ENCODE measurements at regions not wholly inside any gene's neighbourhood (a gene's known extent, or its start where the extent isn't known, plus 50 kb on each side); places are given as distances from the start of the nearest gene placed in this dataset.

DNA sequence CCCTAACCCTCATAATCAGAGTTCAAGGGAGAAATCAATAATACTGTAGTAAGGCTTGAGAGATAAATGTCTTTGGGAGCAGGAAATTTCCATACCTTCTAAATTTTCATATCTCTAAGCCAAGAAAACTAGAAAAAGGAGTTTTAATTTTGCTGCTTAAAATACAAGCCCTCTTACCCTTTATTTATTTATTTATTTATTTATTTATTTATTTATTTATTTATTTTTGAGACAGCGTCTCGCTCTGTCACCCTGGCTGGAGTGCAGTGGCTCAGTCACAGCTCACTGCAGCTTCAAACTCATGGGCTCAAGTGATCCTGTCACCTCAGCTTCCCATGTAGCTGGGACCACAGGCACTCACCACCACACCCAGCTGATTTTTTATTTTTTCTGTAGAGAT, 69.0 kb upstream of the GNAO1 start (continued):
- TF ChIP-seq ZNF317 (CRISPR knock-in tag; IDR thresholded peaks at IDR 0.05; ENCODE audit: borderline replicate concordance, low read depth) (no peak), SMAD3 (CRISPR knock-in tag; IDR thresholded peaks at IDR 0.05; ENCODE audit: borderline replicate concordance) (no peak), KAT7 (CRISPR knock-in tag; IDR thresholded peaks at IDR 0.05; ENCODE audit: borderline replicate concordance) (no peak)
- TF ChIP-seq, protein P1, sequence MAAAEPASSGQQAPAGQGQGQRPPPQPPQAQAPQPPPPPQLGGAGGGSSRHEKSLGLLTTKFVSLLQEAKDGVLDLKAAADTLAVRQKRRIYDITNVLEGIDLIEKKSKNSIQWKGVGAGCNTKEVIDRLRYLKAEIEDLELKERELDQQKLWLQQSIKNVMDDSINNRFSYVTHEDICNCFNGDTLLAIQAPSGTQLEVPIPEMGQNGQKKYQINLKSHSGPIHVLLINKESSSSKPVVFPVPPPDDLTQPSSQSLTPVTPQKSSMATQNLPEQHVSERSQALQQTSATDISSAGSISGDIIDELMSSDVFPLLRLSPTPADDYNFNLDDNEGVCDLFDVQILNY (CRISPR knock-in tag; IDR thresholded peaks at IDR 0.05), result no peak

- POLR2A ChIA-PET, result no interaction called here
- Mint-ChIP-seq H3K9me3 (no peaks in the 10 kb centered on the region), H3K4me1 (peaks cover 16% of the 10 kb centered on the region), H3K27me3 (ENCODE audit: low read depth) (no peaks in the 10 kb centered on the region; the same call in 1 of the 2 replicates), H3K4me3 (no peak overlapping the region), H3K36me3 (no peaks in the 10 kb centered on the region), H3K27ac (no peak overlapping the region)
- CTCF ChIA-PET, result no interaction called here
- no peak for DNase-seq (ENCODE audit: low spot score)
- no peak for ATAC-seq
- TF ChIP-seq ZNF121 (CRISPR knock-in tag; IDR thresholded peaks at IDR 0.05) (no peak), ATF2 (CRISPR knock-in tag; IDR thresholded peaks at IDR 0.05; ENCODE audit: borderline replicate concordance, low read depth) (no peak), KAT7 (CRISPR knock-in tag; IDR thresholded peaks at IDR 0.05; ENCODE audit: borderline replicate concordance) (no peak), ZSCAN18 (CRISPR knock-in tag; IDR thresholded peaks at IDR 0.05) (no peak), EMX1 (CRISPR knock-in tag; IDR thresholded peaks at IDR 0.05) (no peak), HMGXB4 (CRISPR knock-in tag; IDR thresholded peaks at IDR 0.05) (no peak), TEAD1 (CRISPR knock-in tag; IDR thresholded peaks at IDR 0.05) (no peak), RELA (CRISPR knock-in tag; IDR thresholded peaks at IDR 0.05; ENCODE audit: borderline replicate concordance) (no peak), SOX15 (CRISPR knock-in tag; IDR thresholded peaks at IDR 0.05) (no peak), NFATC4 (CRISPR knock-in tag; IDR thresholded peaks at IDR 0.05) (no peak), ZNF232 (CRISPR knock-in tag; IDR thresholded peaks at IDR 0.05) (no peak), E2F1 (CRISPR knock-in tag; IDR thresholded peaks at IDR 0.05) (no peak), SMAD3 (CRISPR knock-in tag; IDR thresholded peaks at IDR 0.05; ENCODE audit: borderline replicate concordance) (no peak), ZNF263 (CRISPR knock-in tag; IDR thresholded peaks at IDR 0.05; ENCODE audit: low read depth) (no peak)
- TF ChIP-seq, protein P2, sequence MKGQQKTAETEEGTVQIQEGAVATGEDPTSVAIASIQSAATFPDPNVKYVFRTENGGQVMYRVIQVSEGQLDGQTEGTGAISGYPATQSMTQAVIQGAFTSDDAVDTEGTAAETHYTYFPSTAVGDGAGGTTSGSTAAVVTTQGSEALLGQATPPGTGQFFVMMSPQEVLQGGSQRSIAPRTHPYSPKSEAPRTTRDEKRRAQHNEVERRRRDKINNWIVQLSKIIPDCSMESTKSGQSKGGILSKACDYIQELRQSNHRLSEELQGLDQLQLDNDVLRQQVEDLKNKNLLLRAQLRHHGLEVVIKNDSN (CRISPR knock-in tag; IDR thresholded peaks at IDR 0.05), result no peak
- TF ChIP-seq, protein P3, sequence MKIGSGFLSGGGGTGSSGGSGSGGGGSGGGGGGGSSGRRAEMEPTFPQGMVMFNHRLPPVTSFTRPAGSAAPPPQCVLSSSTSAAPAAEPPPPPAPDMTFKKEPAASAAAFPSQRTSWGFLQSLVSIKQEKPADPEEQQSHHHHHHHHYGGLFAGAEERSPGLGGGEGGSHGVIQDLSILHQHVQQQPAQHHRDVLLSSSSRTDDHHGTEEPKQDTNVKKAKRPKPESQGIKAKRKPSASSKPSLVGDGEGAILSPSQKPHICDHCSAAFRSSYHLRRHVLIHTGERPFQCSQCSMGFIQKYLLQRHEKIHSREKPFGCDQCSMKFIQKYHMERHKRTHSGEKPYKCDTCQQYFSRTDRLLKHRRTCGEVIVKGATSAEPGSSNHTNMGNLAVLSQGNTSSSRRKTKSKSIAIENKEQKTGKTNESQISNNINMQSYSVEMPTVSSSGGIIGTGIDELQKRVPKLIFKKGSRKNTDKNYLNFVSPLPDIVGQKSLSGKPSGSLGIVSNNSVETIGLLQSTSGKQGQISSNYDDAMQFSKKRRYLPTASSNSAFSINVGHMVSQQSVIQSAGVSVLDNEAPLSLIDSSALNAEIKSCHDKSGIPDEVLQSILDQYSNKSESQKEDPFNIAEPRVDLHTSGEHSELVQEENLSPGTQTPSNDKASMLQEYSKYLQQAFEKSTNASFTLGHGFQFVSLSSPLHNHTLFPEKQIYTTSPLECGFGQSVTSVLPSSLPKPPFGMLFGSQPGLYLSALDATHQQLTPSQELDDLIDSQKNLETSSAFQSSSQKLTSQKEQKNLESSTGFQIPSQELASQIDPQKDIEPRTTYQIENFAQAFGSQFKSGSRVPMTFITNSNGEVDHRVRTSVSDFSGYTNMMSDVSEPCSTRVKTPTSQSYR (CRISPR knock-in tag; IDR thresholded peaks at IDR 0.05), result no peak
- TF ChIP-seq, protein P4, sequence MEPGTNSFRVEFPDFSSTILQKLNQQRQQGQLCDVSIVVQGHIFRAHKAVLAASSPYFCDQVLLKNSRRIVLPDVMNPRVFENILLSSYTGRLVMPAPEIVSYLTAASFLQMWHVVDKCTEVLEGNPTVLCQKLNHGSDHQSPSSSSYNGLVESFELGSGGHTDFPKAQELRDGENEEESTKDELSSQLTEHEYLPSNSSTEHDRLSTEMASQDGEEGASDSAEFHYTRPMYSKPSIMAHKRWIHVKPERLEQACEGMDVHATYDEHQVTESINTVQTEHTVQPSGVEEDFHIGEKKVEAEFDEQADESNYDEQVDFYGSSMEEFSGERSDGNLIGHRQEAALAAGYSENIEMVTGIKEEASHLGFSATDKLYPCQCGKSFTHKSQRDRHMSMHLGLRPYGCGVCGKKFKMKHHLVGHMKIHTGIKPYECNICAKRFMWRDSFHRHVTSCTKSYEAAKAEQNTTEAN (CRISPR knock-in tag; IDR thresholded peaks at IDR 0.05), result no peak
- TF ChIP-seq, protein P5, sequence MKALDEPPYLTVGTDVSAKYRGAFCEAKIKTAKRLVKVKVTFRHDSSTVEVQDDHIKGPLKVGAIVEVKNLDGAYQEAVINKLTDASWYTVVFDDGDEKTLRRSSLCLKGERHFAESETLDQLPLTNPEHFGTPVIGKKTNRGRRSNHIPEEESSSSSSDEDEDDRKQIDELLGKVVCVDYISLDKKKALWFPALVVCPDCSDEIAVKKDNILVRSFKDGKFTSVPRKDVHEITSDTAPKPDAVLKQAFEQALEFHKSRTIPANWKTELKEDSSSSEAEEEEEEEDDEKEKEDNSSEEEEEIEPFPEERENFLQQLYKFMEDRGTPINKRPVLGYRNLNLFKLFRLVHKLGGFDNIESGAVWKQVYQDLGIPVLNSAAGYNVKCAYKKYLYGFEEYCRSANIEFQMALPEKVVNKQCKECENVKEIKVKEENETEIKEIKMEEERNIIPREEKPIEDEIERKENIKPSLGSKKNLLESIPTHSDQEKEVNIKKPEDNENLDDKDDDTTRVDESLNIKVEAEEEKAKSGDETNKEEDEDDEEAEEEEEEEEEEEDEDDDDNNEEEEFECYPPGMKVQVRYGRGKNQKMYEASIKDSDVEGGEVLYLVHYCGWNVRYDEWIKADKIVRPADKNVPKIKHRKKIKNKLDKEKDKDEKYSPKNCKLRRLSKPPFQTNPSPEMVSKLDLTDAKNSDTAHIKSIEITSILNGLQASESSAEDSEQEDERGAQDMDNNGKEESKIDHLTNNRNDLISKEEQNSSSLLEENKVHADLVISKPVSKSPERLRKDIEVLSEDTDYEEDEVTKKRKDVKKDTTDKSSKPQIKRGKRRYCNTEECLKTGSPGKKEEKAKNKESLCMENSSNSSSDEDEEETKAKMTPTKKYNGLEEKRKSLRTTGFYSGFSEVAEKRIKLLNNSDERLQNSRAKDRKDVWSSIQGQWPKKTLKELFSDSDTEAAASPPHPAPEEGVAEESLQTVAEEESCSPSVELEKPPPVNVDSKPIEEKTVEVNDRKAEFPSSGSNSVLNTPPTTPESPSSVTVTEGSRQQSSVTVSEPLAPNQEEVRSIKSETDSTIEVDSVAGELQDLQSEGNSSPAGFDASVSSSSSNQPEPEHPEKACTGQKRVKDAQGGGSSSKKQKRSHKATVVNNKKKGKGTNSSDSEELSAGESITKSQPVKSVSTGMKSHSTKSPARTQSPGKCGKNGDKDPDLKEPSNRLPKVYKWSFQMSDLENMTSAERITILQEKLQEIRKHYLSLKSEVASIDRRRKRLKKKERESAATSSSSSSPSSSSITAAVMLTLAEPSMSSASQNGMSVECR (CRISPR knock-in tag; IDR thresholded peaks at IDR 0.05; ENCODE audit: borderline replicate concordance), result no peak
These were observed 70.2 kb upstream of the GNAO1 start for GRCh38 chr16:56121156-56121500.
